HG02571 (cell line): ENCODE measurements at regions not wholly inside any gene's neighbourhood (a gene's known extent, or its start where the extent isn't known, plus 50 kb on each side); places are given as distances from the start of the nearest gene placed in this dataset.

Experiments used
- ATAC-seq: cut with Tn5 transposase; IDR thresholded peaks from one replicate; pipeline ENCODE4 v1.9.1; 2021; ENCODE audit warnings: mild to moderate bottlenecking, moderate library complexity; ENCODE audit not compliant: unreplicated experiment

DNA sequence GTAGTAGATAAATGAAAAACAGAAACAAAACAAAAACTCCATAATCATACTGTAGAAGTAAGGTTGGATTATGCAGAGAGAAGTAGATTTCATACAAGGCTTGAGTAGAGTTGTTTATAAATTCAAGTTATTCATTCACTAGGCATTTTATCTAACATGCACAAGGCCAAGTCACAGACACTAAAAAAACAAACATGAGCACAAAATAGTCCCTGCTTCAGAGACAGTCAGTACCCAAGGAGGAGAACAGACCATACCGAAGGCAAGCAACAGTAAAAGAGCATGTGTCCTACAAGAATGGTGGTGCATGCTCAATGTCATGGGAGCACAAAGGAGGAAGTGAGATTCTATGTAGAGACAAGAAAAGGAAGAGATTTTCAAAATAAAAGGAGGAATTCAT, 796.5 kb upstream of the LRRC4C start:
- no peak for ATAC-seq

DNA sequence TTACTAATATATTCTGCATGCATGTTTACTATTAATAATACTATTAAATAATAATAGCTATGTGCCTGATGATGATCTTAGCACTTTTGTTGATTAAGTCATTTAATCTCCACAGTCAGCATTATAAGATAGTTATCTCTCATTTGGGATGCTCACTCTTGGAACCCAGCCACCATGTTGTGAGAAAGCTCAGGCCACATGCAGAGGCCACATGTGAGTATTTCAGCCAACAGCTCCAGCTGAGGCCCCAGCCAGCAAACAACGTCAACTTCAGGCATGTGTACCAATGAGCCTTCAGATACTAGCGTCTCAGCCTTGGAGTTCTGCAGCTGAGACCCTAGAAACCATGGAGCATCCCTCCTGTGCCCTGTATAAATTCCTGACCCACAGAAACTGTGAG, 798.1 kb upstream of the LRRC4C start:
- ATAC-seq = no peak

DNA sequence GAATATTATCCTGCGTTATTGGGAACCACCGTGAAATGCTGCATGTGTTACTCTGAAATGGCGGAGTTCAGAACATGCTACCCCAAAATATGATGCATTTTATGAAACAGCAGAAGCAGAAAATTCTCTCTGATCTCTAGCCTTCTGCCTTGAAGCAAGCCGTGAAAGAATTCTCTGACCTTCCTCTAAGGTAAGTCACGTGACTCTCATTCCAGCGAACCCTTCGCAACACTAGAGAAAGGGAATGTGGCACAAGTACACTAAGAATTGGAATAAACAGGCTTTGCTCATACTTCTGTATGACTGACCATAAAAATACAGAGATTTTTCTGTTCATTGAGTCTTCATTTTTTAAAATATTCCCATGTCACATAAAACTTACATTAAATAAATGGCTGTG, 805.6 kb upstream of the LRRC4C start:
- ATAC-seq = no peak

DNA sequence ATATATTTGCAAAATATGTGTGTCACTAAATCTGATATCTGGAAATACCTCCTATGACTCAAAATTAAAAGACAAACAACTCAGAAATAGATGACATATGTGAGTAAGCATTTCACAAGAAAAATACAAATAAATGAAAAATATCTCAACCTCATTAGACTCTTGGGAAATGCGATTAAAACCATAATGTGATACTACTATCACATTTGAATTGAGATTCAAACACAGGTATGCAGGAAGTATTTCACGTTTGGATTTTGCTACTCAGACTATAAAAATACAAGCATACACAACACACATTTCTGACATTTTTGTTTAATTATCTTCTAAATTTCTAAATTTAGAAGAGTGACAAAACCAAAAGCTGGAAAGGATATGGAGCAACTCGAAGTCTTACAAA, 811.9 kb upstream of the LRRC4C start:
- ATAC-seq = no peak

DNA sequence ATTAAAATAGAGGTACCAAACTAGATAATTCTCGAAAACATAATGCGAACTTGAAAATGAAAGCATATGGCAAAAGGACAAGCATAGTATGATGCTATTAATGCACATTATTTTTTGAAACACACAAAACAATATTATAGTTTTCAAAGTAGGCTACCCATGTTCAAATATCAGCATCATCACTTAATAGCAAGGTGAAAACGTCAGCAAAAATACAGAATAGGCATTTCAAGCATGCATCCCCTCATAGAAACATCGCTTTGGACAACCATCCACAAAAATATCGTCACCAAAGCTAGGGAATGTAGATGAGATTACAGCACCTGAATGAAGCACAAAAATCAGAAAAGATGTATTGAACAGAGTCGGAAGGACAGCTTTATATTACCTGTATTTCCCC, 814.5 kb upstream of the LRRC4C start:
- ATAC-seq = no peak

DNA sequence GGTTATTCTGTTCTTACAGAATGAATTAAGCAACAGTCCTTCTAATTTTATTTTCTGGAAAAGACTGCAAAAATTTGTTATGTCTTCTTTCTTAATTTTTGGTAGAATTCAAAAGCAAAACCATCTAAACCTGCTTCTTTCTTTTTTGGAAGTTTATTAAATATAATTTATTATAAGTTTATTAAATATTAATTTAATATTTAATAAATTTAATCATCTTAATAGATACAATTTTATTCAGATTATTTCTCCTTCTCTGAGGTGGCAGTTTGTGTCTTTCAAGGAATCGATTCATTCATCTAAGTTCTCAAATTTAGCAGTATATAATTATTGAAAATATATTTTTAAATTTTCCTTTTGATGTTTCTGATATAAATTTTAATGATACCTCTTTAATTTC, 837.5 kb upstream of the LRRC4C start:
- ATAC-seq = no peak

DNA sequence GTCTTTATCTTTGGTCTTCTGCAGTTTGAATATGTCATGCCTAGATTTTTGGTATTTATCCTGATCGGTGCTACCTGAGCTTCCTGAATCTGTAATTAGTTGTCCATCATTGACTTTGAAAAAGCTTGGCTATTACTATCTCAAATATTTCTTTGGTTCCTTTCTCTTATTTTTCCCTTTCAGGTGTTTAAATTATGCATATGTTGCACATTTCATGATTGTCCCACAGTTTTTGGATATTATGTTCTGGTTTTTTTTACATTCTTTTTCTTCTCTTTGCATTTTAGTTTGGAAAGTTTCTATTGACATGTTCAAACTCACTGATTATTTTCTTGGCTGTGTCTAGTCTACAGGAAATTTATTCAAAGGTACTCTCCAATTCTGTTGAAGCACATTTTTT, 840.3 kb upstream of the LRRC4C start:
- no peak for ATAC-seq

DNA sequence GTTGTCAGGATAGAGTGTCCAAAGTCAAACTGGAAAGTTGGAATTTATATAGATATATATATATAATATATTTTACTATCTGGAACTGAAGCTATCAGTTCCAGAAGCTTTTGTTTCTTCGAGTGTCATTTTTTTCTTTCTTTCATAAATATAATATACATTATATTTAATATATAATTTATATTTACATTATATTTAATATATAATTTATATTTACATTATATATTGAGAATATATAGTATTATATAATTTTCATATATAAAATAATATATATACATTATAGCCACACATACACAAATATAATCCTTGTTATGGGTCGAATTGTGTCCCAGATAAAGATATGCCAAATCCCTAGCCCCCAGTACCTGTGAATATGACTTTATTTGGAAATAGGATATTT, 842.3 kb upstream of the LRRC4C start:
- no peak for ATAC-seq

DNA sequence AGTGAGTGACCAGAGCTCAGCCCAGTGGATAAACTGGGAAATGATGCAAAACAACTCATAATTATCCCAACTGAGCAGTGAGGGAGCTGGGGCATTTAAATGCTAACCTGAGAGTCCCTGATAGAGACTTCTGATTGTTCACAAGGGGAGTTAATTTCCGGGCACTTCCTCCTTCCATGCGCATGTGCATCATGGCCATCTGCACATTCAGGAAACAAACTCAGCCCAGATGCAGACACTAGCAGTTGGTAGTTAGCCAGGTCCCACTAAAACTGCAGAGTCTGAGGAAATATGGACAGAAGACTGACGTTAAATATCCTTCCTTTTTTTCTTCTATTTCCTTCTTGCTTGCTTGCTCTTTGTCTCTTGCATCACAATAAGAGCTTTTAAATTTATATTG, 852.1 kb upstream of the LRRC4C start:
- no peak for ATAC-seq

DNA sequence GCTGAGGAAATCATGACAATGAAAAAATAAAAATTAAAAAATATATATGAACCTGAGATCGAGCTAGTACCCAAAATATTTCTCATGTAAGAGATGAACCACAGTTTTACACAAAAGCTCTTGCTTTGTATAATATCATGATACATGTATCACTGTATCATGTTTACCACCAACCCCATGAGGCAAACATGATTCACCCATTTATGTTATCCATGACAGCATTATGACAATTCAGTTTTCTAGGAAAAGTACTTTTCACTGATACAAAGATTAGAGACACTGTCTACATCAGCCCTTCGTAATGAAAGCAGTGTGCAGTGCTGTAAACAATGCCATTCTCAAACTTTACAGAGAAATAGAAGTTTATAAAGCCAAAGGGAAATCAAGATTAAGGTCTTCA, 852.5 kb upstream of the LRRC4C start:
- no peak for ATAC-seq

DNA sequence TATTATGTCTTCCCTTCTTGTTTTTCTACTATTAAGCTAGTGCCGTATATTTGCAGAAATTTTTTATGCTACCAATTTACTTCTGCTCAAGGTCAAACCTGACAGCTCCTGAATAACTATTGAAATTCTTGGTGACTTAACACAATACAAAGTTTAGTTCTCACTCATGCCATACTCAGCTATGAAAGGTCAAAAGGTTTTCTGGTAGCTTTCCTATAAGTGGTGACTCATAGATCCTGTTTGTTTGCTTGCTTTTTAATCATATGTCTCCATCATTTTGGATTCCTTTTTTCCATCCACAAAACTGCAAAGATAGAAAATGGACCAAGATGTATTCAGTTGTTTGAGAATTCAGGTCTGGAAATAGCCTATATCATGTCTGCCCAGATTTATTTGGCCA, 855.8 kb upstream of the LRRC4C start:
- ATAC-seq = no peak

DNA sequence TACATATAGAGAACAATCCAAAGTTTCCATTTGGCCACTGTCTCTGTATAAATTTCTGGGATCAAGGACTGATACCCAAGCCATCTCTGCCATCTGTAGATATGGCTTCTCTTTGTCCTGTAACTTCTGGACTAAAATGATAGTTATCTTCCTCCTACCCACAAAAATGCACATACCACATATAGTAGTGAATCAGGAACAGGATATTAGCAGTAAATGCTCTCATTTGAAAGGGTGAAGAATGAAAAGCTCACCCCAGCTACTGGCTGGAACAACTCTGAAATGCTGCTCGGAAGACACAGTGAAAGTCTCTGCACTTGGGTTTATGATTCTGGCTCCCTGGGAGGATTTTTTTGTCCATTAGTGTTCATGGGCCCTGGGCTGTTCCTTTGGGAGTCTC, 856.4 kb upstream of the LRRC4C start:
- ATAC-seq = no peak

DNA sequence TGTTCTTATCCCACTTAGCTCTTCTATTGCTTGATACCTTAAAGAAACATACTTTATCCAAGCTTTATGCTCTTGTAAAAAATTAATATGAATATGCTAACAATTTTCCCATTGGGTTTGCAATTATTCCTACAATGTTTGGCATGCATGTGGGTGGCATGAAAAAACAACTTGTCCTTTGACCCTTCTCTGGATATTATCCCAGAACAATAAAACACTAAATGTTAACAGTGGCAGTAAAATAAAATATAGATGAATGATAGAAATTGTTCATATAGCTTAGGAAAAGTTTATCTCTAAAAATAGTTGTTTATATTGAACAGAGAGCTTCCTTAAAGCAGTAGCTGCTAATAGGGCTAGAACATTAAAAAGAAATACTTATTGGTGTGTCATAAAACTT, 860.5 kb upstream of the LRRC4C start:
- no peak for ATAC-seq

DNA sequence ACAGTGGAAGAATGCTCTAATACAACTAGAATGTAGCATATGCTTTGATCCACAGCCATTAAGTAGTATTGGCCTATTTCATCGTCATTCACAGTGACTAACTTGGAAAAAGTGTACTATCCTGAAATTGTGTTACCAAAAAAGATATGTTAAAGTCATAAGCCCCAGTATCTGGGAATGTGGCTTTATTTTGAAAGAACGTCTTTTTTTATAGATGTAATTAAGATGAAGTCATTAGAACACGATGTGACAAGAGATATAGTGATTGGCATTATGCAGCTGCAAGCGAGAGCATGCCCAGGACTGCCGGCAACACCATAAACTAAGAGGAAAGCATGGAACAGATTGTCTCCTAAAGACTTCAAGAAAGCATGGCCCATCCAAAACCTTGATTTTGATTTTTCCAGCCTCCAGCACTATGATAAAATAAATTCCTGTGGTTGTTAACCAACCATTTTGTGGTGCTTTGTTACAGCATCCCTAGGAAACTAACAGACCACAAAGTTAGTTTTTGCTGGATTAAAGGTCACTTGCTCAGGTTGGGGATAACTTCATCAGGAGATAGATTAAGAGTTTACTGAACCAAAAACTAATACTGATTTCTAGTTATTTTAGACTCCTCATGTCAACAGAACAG, 870.6 kb upstream of the LRRC4C start:
- ATAC-seq = no peak

DNA sequence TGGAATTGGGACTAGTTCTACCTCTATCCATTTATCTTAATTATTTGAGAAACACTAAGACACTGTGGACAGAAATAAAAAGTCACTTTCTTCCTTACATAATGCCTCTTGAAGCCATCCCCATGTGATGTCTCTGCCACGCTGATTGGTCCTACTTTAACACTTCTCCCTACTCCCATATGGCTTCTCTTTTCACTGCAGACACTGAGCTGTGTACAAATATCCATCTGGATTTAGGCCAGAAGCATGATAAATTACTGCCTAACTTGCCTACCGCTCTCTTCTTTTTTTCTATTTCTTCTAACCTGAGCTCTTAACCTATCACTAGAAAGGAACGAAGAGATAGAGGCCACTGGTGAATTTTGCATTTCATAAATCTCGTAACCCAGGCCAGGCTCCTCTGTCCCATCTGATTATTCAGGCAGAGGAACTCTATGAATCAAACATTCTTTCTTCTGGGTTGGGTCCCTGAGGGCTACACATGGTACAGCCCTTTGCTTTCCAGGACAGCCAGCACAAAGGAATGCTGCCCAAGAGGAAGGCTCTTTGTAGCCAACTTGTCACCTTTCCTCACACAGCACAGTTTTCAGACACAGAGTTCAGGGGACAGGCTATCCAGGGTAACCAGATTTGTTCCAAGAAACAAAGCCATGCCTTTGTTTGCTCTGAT, 878.5 kb upstream of the LRRC4C start:
- no peak for ATAC-seq

DNA sequence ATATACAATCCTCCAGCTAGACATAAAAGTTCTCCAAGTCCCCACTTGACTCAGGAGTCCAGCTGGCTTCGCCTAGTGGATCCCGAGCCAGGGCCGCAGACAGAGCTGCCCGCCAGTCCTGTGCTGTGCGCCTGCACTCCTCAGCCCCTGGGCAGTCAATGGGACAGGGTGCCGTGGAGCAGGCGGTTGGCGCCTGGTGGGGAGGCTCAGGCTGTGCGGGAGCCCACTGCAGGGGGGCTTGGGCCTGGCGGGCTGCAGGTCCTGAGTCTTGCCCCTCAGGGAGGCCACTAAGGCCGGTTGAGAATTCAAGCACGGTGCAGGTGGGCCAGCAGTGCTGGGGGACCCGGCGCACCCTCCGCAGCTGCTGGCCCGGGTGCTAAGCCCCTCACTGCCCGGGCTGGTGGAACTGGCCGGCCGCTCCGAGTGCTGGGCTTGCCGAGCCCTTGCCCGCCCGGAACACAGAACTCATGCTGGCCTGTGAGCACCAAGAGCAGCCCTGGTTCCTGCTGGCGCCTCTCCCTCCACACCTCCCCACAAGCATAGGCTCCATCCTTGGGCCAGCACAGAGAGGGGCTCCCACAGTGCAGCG, 884.8 kb upstream of the LRRC4C start:
- no peak for ATAC-seq

DNA sequence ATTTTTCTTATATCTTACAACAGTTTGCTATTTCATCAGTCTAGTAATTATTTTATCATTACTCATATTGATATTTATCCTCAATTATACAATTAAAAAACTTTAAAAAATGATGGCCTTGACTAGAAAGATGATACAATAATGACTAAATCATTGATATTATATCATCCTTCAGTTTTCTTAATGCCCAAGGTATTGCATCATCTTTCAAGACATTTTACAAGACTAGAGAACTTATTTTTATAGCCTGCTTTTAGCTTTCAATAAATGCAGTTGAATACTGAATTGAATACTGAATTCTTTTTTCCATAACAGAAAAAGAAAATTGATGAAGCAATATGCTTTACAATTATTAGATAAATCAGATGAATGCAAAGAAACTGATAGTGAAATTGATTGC, 886.5 kb upstream of the LRRC4C start:
- no peak for ATAC-seq

DNA sequence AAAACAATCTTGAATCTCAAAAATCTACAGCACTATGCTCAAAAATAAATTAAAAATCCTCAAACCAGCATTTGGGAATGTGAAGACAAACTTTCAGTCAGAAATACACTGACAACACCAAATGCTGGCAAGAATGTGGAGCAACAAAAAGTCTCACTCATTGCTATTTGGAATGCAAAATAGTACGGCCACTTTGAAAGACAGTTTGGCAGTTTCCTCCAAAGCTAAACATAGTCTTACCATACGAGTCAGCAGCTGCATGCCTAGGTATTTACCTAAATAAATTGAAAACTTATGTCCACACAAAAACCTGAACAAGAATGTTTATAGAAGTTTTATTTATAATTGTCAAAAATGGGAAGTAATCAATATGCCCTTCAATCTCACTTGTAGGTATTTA, 904.2 kb upstream of the LRRC4C start:
- ATAC-seq = no peak

DNA sequence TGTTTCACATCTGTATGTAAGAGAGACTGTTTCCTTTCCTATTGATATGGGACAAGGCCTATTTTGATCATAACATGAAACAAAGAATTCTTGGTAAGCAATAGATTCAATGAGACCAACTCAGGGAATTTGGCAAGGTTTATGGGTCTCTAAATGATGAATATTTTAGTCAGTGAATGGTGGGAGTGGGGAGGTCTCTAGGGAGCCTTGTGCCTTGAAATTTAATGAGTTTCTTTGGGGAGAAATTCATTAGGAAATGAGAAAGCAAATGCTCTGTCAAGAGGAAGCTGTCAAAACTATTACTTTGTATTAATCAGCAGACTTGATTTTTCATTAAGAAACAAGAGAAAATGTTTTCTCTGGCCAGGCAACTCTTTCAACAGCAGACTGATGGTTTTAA, 921.7 kb upstream of the API5 start:
- no peak for ATAC-seq

DNA sequence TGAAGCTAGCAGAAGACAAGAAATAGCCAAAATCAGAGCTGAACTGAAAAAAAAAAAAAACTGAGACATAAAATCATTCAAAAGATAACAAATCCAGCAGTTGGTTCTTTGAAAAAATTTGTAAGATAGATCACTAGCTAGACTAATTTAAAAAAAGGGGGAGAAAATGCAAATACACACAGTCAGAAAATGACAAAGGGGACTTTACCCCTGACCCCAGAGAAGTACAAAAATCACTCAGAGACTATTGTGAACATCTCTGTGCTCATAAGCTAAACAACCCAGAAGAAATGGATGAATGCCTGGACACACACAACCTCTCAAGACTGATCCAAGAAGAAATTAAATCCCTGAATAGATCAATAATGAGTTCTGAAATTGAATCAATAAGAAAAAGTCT, 914.3 kb upstream of the API5 start:
- no peak for ATAC-seq

DNA sequence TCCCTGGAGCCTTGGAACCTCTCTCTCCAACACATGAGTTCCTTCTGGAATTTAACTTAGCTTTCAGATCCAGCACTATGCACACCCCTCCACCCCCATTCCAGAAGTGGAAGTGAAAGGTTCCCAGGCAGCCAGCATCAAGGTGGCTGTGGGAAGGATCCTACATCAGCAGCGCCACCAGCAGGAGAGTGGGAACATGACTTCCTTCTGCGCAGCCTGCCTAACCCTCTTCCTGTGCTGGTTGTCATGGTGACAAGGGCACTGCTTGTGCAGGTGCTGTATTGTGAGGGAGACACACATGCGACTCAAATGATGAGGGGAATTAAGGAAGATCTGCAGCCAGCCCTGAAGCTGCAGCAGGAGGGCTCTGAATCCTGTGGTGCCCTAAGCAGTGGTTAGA, 904.5 kb upstream of the API5 start:
- no peak for ATAC-seq

DNA sequence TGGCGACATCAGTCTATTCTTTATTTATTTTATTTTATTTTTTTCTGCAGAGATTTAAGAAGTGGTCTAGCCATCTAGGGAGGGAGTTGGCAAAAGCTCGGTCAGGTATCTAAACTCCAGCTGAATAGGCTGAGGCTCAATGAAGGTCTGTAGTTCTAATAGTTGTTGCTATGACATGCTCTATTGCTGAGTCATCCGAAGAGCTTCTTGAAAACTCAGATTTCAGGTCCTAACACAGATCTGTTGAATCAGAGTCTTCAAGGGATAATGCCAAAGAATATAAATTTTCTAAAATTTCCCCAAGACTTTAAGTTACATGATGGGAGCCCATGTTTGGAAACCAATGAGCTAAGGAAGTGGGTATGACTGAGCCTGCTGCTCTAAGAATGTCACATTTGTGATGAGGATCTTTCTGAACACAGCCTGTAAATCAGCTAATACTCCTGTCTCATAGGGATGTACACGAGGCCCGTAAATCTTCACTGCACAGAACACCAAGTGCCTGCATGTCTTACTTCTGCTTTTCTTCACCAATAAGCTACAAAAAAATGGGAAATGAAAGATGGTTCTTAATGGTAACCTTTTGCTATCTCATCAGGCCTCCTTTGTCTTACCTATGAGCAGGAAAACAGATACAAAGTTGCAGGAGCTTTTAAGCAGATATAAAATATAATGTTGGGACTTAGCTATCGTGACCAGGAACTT, 901.4 kb upstream of the API5 start:
- no peak for ATAC-seq
